ENCODE measurements at regions not wholly inside any gene's neighbourhood (a gene's known extent, or its start where the extent isn't known, plus 50 kb on each side); places are given as distances from the start of the nearest gene placed in this dataset.

DNA sequence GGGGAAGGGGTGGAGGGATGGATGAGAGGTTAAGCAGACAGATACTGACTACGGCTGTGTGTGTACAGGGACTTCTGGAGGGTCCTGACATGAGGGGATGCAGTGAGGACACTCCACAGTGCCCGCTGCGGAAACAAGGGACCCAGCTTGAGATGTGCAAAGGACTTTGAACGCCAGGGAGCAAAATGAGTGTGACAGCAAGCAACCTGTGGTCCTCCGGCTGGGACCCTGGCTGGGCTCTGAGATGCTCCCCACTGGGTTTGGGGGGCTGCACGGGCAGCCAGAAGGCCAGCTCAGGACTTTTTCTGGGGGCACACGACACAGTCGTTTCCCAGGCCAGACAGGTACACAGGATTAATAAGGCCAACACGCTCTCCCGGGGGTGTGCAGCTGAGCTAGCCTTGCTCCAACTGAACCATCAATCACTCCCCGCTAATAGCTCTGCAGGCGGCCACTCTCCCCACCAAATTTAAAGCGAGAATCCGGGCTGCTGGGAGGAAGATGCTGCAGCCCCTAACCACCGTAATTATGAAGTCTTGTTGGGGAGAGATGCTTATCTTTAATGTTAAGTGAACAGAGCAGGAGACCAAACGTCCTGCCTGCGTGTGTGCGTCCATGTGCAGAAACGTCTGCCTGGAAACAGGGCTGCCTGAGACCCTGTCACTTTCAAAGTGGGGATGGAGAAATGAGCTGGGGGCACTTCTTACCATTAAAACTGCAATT lies 51.6 kb upstream of the DLK1 start:
- no peak for TF ChIP-seq POLR2AphosphoS5 (IDR thresholded peaks at IDR 0.05; ENCODE audit: borderline replicate concordance, low read depth, low read length)
- TF ChIP-seq EZH2 (IDR thresholded peaks at IDR 0.05) = no peak
